SU-DHL-6 (cell line): ENCODE measurements at regions not wholly inside any gene's neighbourhood (a gene's known extent, or its start where the extent isn't known, plus 50 kb on each side); places are given as distances from the start of the nearest gene placed in this dataset.
"Not testable (repeated sequence)": the region's sequence is repeated elsewhere in the genome, so short reads cannot be mapped to it uniquely, and the experiment has no call there.

Experiments used
- H2AFZ ChIP-seq: fragments of 200-600 bp; sonication (generic); 2 replicates; pipeline ENCODE4 v1.6.1; 2014; ENCODE audit warnings: low read depth, mild to moderate bottlenecking, moderate library complexity, mixed read lengths, antibody characterized with exemption, low read length; ENCODE audit not compliant: severe bottlenecking
- H3F3A ChIP-seq: fragments of 200-600 bp; shearing (Covaris generic); 2 replicates; pipeline ENCODE4 v1.6.0; 2016; ENCODE audit warnings: antibody characterized with exemption, mild to moderate bottlenecking; ENCODE audit not compliant: insufficient read depth
- H3K27ac ChIP-seq: fragments of 200-600 bp; sonication (generic); 2 replicates; pipeline ENCODE4 v1.5.1; 2016; ENCODE audit warnings: low read depth, mild to moderate bottlenecking, low read length, moderate library complexity, mixed read lengths
- H3K27me3 ChIP-seq: fragments of 200-600 bp; sonication (generic), shearing (Covaris generic); 2 replicates; pipeline ENCODE4 v1.6.0; 2014; ENCODE audit warnings: mild to moderate bottlenecking, low read length
- H3K36me3 ChIP-seq: fragments of 200-600 bp; sonication (generic); 2 replicates; pipeline ENCODE4 v1.6.1; 2014; ENCODE audit warnings: mild to moderate bottlenecking, low read length, mixed read lengths
- H3K4me2 ChIP-seq: fragments of 300-600, 200-600 bp; shearing (Covaris generic), sonication (generic); 2 replicates; pipeline ENCODE4 v1.6.0; 2014; ENCODE audit warnings: low read length, low read depth, mild to moderate bottlenecking; ENCODE audit not compliant: poor library complexity, severe bottlenecking
- H3K4me3 ChIP-seq: fragments of 200-600 bp; sonication (generic); 2 replicates; pipeline ENCODE4 v1.5.1; 2014; ENCODE audit warnings: antibody characterized with exemption, low read length, mild to moderate bottlenecking, mixed read lengths; ENCODE audit not compliant: insufficient read depth, poor library complexity, severe bottlenecking
- H3K79me2 ChIP-seq: fragments of 200-600 bp; sonication (generic); 2 replicates; pipeline ENCODE4 v1.6.1; 2014; ENCODE audit warnings: mild to moderate bottlenecking, low read length, moderate library complexity; ENCODE audit not compliant: insufficient read depth
- H3K9ac ChIP-seq: fragments of 200-600 bp; sonication (generic); 2 replicates; pipeline ENCODE4 v1.7.0; 2014; ENCODE audit warnings: mild to moderate bottlenecking, low read length
- H3K9me2 ChIP-seq: fragments of 200-600 bp; sonication (generic); replicated peaks from 2 replicates; pipeline ENCODE4 v1.6.1; 2014; ENCODE audit warnings: low read length; ENCODE audit not compliant: insufficient read depth
- H3K9me3 ChIP-seq: fragments of 200-600 bp; sonication (generic); 2 replicates; pipeline ENCODE4 v1.6.1; 2014; ENCODE audit warnings: low read length, mixed read lengths; ENCODE audit not compliant: insufficient read depth
- H4K20me1 ChIP-seq: fragments of 200-600 bp; sonication (generic); 2 replicates; pipeline ENCODE4 v1.6.1; 2014; ENCODE audit warnings: low read depth, mild to moderate bottlenecking, antibody characterized with exemption, low read length, moderate library complexity, mixed read lengths

GRCh38 chr3:75431120-75431519 lies 233.0 kb upstream of the FRG2C start:
- H3K36me3 ChIP-seq, H3K4me3 ChIP-seq, H3K9ac ChIP-seq, H2AFZ ChIP-seq, H3K4me2 ChIP-seq, H4K20me1 ChIP-seq, H3K27me3 ChIP-seq, H3F3A ChIP-seq, H3K9me3 ChIP-seq, H3K27ac ChIP-seq, H3K79me2 ChIP-seq, H3K9me2 ChIP-seq: not testable (repeated sequence)

- not testable (repeated sequence) for H3K9ac ChIP-seq, H3F3A ChIP-seq, H3K9me3 ChIP-seq, H2AFZ ChIP-seq, H3K9me2 ChIP-seq, H3K27me3 ChIP-seq, H3K27ac ChIP-seq, H3K4me2 ChIP-seq, H3K36me3 ChIP-seq, H4K20me1 ChIP-seq, H3K79me2 ChIP-seq, H3K4me3 ChIP-seq
Measured at GRCh38 chr3:75432466-75432865, 231.7 kb upstream of the FRG2C start.

GRCh38 chr3:75432885-75433284 lies 231.2 kb upstream of the FRG2C start:
- not testable (repeated sequence) for H3K4me3 ChIP-seq, H3K9me3 ChIP-seq, H3K27me3 ChIP-seq, H2AFZ ChIP-seq, H3K9me2 ChIP-seq, H3K79me2 ChIP-seq, H3K27ac ChIP-seq, H3F3A ChIP-seq, H3K4me2 ChIP-seq, H4K20me1 ChIP-seq, H3K9ac ChIP-seq, H3K36me3 ChIP-seq

- not testable (repeated sequence) for H3K9me2 ChIP-seq, H3K27me3 ChIP-seq, H2AFZ ChIP-seq, H3K4me2 ChIP-seq, H3K4me3 ChIP-seq, H3F3A ChIP-seq, H3K79me2 ChIP-seq, H3K9me3 ChIP-seq, H4K20me1 ChIP-seq, H3K9ac ChIP-seq, H3K36me3 ChIP-seq, H3K27ac ChIP-seq
Measured at GRCh38 chr3:75433295-75433694, 230.8 kb upstream of the FRG2C start.

GRCh38 chr3:75434276-75434912 lies 229.7 kb upstream of the FRG2C start:
- peak overlapping the region; percentile 78 for H2AFZ ChIP-seq
- not testable (repeated sequence) for H3K27ac ChIP-seq, H3K36me3 ChIP-seq

GRCh38 chr3:75434913-75435793 lies 229.0 kb upstream of the FRG2C start:
- peak overlapping the region; percentile 70 for H3K9ac ChIP-seq
- H3F3A ChIP-seq, H3K36me3 ChIP-seq, H4K20me1 ChIP-seq, H3K27me3 ChIP-seq, H3K79me2 ChIP-seq, H3K9me2 ChIP-seq, H3K9me3 ChIP-seq: not testable (repeated sequence)
- peak overlapping the region; percentile 57 for H3K4me2 ChIP-seq
- peak overlapping the region; percentile 89 for H2AFZ ChIP-seq
- H3K27ac ChIP-seq = peak overlapping the region; percentile 58
- peak overlapping the region; percentile 66 for H3K4me3 ChIP-seq

More at GRCh38 chr3:75434276-75434912, 229.7 kb upstream of the FRG2C start:
- not testable (repeated sequence) for H3K9me2 ChIP-seq, H3K27me3 ChIP-seq, H3K9me3 ChIP-seq, H4K20me1 ChIP-seq, H3K79me2 ChIP-seq, H3F3A ChIP-seq
- Histone ChIP-seq H3K4me3 (peak overlapping the region; percentile 66), H3K9ac (peak overlapping the region; percentile 70), H3K4me2 (peak overlapping the region; percentile 57)

GRCh38 chr3:75435794-75436400 lies 228.2 kb upstream of the FRG2C start:
- Histone ChIP-seq H3K9ac (peak overlapping the region; percentile 70), H3K4me2 (peak overlapping the region; percentile 56), H2AFZ (peak overlapping the region; percentile 89), H3K4me3 (peak overlapping the region; percentile 60)
- H3K27ac ChIP-seq, H3K9me3 ChIP-seq, H3F3A ChIP-seq, H3K79me2 ChIP-seq, H3K27me3 ChIP-seq, H4K20me1 ChIP-seq, H3K9me2 ChIP-seq, H3K36me3 ChIP-seq: not testable (repeated sequence)

GRCh38 chr3:75440986-75441385 lies 223.1 kb upstream of the FRG2C start:
- not testable (repeated sequence) for H3K36me3 ChIP-seq, H4K20me1 ChIP-seq, H2AFZ ChIP-seq, H3K79me2 ChIP-seq, H3K4me3 ChIP-seq, H3K27ac ChIP-seq, H3K9me2 ChIP-seq, H3K9me3 ChIP-seq, H3K4me2 ChIP-seq, H3F3A ChIP-seq, H3K9ac ChIP-seq, H3K27me3 ChIP-seq
